ENCODE measurements at regions not wholly inside any gene's neighbourhood (a gene's known extent, or its start where the extent isn't known, plus 50 kb on each side); places are given as distances from the start of the nearest gene placed in this dataset.
A peak's percentile ranks its signal among the peaks of the same experiment; 100 is the strongest.

- H4K20me1 ChIP-seq (ENCODE audit: insufficient read depth, low read length): no peaks in the 10 kb centered on the region
- DNase-seq (no peak), ATAC-seq (ENCODE audit: insufficient read depth, low read depth) (no peak)
- H3K79me2 ChIP-seq (ENCODE audit: insufficient read depth, low read length): no peaks in the 10 kb centered on the region
- H3K4me1 ChIP-seq (ENCODE audit: insufficient read depth, low read length): no peaks in the 10 kb centered on the region
- H3K27ac ChIP-seq (ENCODE audit: low read length): no peak overlapping the region
- H3K36me3 ChIP-seq (ENCODE audit: insufficient read depth, low read length): no peaks in the 10 kb centered on the region
- H3K4me2 ChIP-seq (ENCODE audit: insufficient read depth, low read length): no peak overlapping the region
- no peak overlapping the region for H3K9ac ChIP-seq (ENCODE audit: low read depth, low read length)
- no peak for TF ChIP-seq CTCF (IDR thresholded peaks at IDR 0.05; ENCODE audit: borderline replicate concordance, extremely low read depth, low read length, poor library complexity, severe bottlenecking)
- TF ChIP-seq EZH2 (IDR thresholded peaks at IDR 0.05; ENCODE audit: borderline replicate concordance, low read depth, low read length, severe bottlenecking): no peak
- H3K27me3 ChIP-seq (ENCODE audit: insufficient read depth, low read length, poor library complexity): no peaks in the 10 kb centered on the region
- H3K4me3 ChIP-seq (ENCODE audit: low read depth in 1 of 2, low read length in 2 of 2): no peak overlapping the region
- H2AFZ ChIP-seq (ENCODE audit: low read depth, low read length): no peak overlapping the region
- peaks cover 2% of the 10 kb centered on the region for H3K9me3 ChIP-seq (ENCODE audit: insufficient read depth, low read length, severe bottlenecking)
Observed at GRCh38 chr20:16178546-16179135, 394.6 kb downstream of the KIF16B start.

GRCh38 chr20:16175322-16175961, 397.8 kb downstream of the KIF16B start:
- H3K27ac ChIP-seq (ENCODE audit: low read length): no peak overlapping the region
- no peak overlapping the region for H3K4me3 ChIP-seq (ENCODE audit: low read depth in 1 of 2, low read length in 2 of 2)
- H4K20me1 ChIP-seq (ENCODE audit: insufficient read depth, low read length): no peaks in the 10 kb centered on the region
- DNase-seq: no peak
- no peak overlapping the region for H3K9ac ChIP-seq (ENCODE audit: low read depth, low read length)
- H3K27me3 ChIP-seq (ENCODE audit: insufficient read depth, low read length, poor library complexity): no peaks in the 10 kb centered on the region
- TF ChIP-seq CTCF (IDR thresholded peaks at IDR 0.05; ENCODE audit: borderline replicate concordance, extremely low read depth, low read length, poor library complexity, severe bottlenecking) (no peak), EZH2 (IDR thresholded peaks at IDR 0.05; ENCODE audit: borderline replicate concordance, low read depth, low read length, severe bottlenecking) (no peak)
- ATAC-seq (ENCODE audit: insufficient read depth, low read depth): 0 out of 3 replicates have a peak, but pooled peaks have one; percentile 63
- H3K9me3 ChIP-seq (ENCODE audit: insufficient read depth, low read length, severe bottlenecking): peaks cover 2% of the 10 kb centered on the region
- no peak overlapping the region for H2AFZ ChIP-seq (ENCODE audit: low read depth, low read length)
- H3K4me1 ChIP-seq (ENCODE audit: insufficient read depth, low read length): no peaks in the 10 kb centered on the region
- no peaks in the 10 kb centered on the region for H3K36me3 ChIP-seq (ENCODE audit: insufficient read depth, low read length)
- no peaks in the 10 kb centered on the region for H3K79me2 ChIP-seq (ENCODE audit: insufficient read depth, low read length)
- H3K4me2 ChIP-seq (ENCODE audit: insufficient read depth, low read length): no peak overlapping the region

GRCh38 chr20:16174311-16174710, 398.9 kb downstream of the KIF16B start:
- no peak for TF ChIP-seq EZH2 (IDR thresholded peaks at IDR 0.05; ENCODE audit: borderline replicate concordance, low read depth, low read length, severe bottlenecking)
- no peak for TF ChIP-seq CTCF (IDR thresholded peaks at IDR 0.05; ENCODE audit: borderline replicate concordance, extremely low read depth, low read length, poor library complexity, severe bottlenecking)
- no peaks in the 10 kb centered on the region for H3K36me3 ChIP-seq (ENCODE audit: insufficient read depth, low read length)
- no peaks in the 10 kb centered on the region for H3K27me3 ChIP-seq (ENCODE audit: insufficient read depth, low read length, poor library complexity)
- H3K4me3 ChIP-seq (ENCODE audit: low read depth in 1 of 2, low read length in 2 of 2): no peak overlapping the region
- no peak for DNase-seq
- no peak overlapping the region for H2AFZ ChIP-seq (ENCODE audit: low read depth, low read length)
- H3K9me3 ChIP-seq (ENCODE audit: insufficient read depth, low read length, severe bottlenecking): peaks cover 2% of the 10 kb centered on the region
- H3K4me1 ChIP-seq (ENCODE audit: insufficient read depth, low read length): no peaks in the 10 kb centered on the region
- no peaks in the 10 kb centered on the region for H4K20me1 ChIP-seq (ENCODE audit: insufficient read depth, low read length)
- H3K27ac ChIP-seq (ENCODE audit: low read length): no peak overlapping the region
- no peak overlapping the region for H3K9ac ChIP-seq (ENCODE audit: low read depth, low read length)
- ATAC-seq (ENCODE audit: insufficient read depth, low read depth): no peak
- H3K79me2 ChIP-seq (ENCODE audit: insufficient read depth, low read length): no peaks in the 10 kb centered on the region
- H3K4me2 ChIP-seq (ENCODE audit: insufficient read depth, low read length): no peak overlapping the region
